ENCODE measurements at regions not wholly inside any gene's neighbourhood (a gene's known extent, or its start where the extent isn't known, plus 50 kb on each side); places are given as distances from the start of the nearest gene placed in this dataset.

DNA sequence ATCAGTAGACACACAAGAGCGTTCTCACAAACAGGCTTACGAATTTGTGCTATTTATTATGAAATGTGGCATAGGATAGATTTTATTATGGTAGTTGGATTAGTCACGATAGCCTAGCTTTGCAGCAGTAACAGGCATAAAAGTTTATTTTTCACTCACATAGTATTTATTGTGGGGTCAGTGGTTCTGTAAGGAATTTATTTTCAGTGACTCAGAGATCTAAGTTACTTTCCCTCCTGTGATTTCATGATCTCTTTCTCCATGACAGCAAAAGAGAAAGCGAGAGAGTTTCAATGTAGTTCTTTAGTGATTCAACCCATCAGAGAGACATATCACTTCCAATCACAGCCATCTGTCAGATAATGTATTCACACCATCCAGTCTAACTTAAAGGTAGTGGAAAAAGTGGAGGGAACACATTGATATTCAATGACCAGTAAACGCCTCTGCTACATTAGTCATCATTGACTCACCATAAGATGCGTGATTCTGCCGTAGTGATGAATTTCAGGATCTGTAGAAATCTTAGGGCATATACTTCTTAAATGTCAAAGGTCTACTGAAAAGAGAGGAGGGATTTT, 605.5 kb downstream of the HDGFL1 start:
- WGBS, 3 donors = 77 to 82% (median 78%) methylated on average over 7 of the region's 7 CpGs

DNA sequence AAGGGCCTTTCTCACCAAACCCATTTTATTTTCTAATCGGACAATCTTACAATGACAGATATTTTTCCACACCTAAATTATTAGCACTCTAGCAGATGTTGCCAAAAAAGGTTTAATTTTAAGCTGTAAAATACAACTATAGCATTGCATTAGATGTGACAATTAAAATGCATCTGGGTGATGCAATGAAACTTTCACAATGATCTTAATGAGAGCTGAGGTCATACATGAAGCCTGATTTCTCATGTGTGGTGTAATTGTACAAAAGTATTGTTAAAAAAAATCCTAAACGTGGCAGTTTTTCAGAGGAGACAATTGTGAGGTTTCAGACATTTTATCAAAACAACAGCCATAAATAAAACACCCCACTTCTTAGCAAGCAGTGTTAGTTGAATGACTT, 606.0 kb downstream of the HDGFL1 start:
- TF ChIP-seq, protein P1, sequence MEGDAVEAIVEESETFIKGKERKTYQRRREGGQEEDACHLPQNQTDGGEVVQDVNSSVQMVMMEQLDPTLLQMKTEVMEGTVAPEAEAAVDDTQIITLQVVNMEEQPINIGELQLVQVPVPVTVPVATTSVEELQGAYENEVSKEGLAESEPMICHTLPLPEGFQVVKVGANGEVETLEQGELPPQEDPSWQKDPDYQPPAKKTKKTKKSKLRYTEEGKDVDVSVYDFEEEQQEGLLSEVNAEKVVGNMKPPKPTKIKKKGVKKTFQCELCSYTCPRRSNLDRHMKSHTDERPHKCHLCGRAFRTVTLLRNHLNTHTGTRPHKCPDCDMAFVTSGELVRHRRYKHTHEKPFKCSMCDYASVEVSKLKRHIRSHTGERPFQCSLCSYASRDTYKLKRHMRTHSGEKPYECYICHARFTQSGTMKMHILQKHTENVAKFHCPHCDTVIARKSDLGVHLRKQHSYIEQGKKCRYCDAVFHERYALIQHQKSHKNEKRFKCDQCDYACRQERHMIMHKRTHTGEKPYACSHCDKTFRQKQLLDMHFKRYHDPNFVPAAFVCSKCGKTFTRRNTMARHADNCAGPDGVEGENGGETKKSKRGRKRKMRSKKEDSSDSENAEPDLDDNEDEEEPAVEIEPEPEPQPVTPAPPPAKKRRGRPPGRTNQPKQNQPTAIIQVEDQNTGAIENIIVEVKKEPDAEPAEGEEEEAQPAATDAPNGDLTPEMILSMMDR (IDR thresholded peaks at IDR 0.05) = no peak
- no peak overlapping the region for H3K4me3 ChIP-seq
- H3K36me3 ChIP-seq (ENCODE audit: insufficient read depth in 1 of 2, low read depth in 1 of 2) = no peaks in the 10 kb centered on the region
- intact Hi-C loops (cut with DNase I) = no loop called here
- H3K27me3 ChIP-seq (ENCODE audit: insufficient read depth in 3 of 3, low read length in 2 of 3) = no peaks in the 10 kb centered on the region
- 46 to 64% (median 52%) methylated on average over 2 of the region's 2 CpGs for WGBS, 3 donors
- no peak overlapping the region for H3K27ac ChIP-seq
- no peaks in the 10 kb centered on the region for H3K9me3 ChIP-seq
- DNase-seq (no peak), ATAC-seq (no peak)
- H3K4me1 ChIP-seq = no peaks in the 10 kb centered on the region

More for the DNA sequence above, 605.5 kb downstream of the HDGFL1 start:
- intact Hi-C loops (cut with DNase I) = no loop called here
- H3K27ac ChIP-seq = no peak overlapping the region
- ATAC-seq (no peak), DNase-seq (no peak)
- TF ChIP-seq, protein P1 (IDR thresholded peaks at IDR 0.05) = no peak
- no peaks in the 10 kb centered on the region for H3K9me3 ChIP-seq
- H3K4me1 ChIP-seq = no peaks in the 10 kb centered on the region
- no peaks in the 10 kb centered on the region for H3K36me3 ChIP-seq (ENCODE audit: insufficient read depth in 1 of 2, low read depth in 1 of 2)
- no peaks in the 10 kb centered on the region for H3K27me3 ChIP-seq (ENCODE audit: insufficient read depth in 3 of 3, low read length in 2 of 3)
- no peak overlapping the region for H3K4me3 ChIP-seq

DNA sequence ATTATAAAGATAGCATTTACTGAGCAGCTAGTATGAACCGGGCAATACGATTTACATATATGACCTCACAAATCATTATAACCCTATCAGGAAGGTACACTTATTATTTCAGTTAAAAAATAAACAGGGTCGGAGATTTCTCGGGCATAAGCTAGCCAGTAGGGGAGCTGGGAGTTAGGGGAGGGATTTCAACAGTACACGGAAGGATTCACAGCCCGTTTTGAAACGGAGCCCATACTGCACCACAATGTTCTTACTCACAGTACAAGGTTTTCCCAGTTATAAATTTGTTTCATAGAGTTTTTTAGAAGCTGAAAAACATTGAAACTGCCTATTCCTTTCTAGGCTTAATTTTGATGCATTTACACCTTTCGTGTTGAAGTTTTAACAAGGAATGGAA, 607.1 kb downstream of the HDGFL1 start:
- TF ChIP-seq, protein P1 (IDR thresholded peaks at IDR 0.05) = no peak
- DNase-seq (no peak), ATAC-seq (no peak)
- Histone ChIP-seq H3K27me3 (ENCODE audit: insufficient read depth in 3 of 3, low read length in 2 of 3) (no peaks in the 10 kb centered on the region), H3K4me1 (no peaks in the 10 kb centered on the region), H3K27ac (no peak overlapping the region), H3K9me3 (no peaks in the 10 kb centered on the region), H3K36me3 (ENCODE audit: insufficient read depth in 1 of 2, low read depth in 1 of 2) (no peaks in the 10 kb centered on the region), H3K4me3 (no peak overlapping the region)
- WGBS, 3 donors = 93 to 96% (median 94%) methylated on average over 8 of the region's 8 CpGs
- intact Hi-C loops (cut with DNase I) = no loop called here

DNA sequence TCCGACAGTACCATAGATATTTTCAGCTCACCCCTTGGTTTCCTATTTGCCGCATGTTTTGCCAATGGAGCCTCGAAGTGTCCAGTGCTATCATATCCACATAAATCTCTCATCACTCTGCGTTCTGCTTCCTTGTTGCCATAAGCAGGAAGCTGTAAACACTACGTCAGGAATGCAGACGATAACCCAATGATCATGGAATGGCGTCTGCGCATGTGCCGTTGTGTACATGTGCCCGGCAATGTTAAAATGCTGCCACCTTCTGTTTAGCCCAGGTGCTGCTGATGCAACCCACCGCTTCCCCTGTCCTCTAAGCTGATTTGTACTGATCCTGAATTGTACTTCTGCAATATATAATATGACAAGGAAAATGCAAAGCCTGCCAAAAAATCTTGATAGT, 607.5 kb downstream of the HDGFL1 start:
- TF ChIP-seq, protein P1 (IDR thresholded peaks at IDR 0.05) = no peak
- Histone ChIP-seq H3K36me3 (ENCODE audit: insufficient read depth in 1 of 2, low read depth in 1 of 2) (no peaks in the 10 kb centered on the region), H3K4me3 (no peak overlapping the region), H3K4me1 (no peaks in the 10 kb centered on the region), H3K27ac (no peak overlapping the region), H3K9me3 (no peaks in the 10 kb centered on the region), H3K27me3 (ENCODE audit: insufficient read depth in 3 of 3, low read length in 2 of 3) (no peaks in the 10 kb centered on the region)
- intact Hi-C loops (cut with DNase I) = no loop called here
- WGBS, 3 donors = 88 to 93% (median 91%) methylated on average over 11 of the region's 11 CpGs
- DNase-seq (no peak), ATAC-seq (no peak)

DNA sequence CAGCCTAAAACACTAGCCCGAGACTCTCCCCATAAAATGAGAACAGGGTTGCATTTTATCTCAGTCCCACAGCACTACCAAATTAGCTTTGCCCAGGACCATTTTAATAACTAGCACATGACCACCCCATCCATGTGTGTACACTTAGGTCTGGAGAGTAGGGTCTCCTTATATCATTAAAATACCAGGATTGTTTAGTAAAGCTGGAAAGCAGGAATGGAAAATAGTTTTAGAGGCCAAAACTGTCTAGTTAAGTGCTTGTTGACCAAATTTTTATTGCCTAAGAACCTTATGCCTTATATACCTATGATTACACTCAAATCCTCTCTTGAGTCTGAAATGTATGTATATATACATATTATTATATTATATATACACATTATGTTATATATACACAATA, 608.4 kb downstream of the HDGFL1 start:
- H3K36me3 ChIP-seq (ENCODE audit: insufficient read depth in 1 of 2, low read depth in 1 of 2) = no peaks in the 10 kb centered on the region
- no peaks in the 10 kb centered on the region for H3K9me3 ChIP-seq
- TF ChIP-seq, protein P1 (IDR thresholded peaks at IDR 0.05) = no peak
- ATAC-seq = no peak
- 67 to 100% (median 82%) methylated on average over 1 of the region's 1 CpG for WGBS, 3 donors
- intact Hi-C loops (cut with DNase I) = no loop called here
- H3K4me1 ChIP-seq = no peaks in the 10 kb centered on the region
- no peak overlapping the region for H3K4me3 ChIP-seq
- H3K27ac ChIP-seq = no peak overlapping the region
- no peaks in the 10 kb centered on the region for H3K27me3 ChIP-seq (ENCODE audit: insufficient read depth in 3 of 3, low read length in 2 of 3)
- no peak for DNase-seq
